Fibroblast of skin of right quadriceps (primary cell): ENCODE measurements at regions not wholly inside any gene's neighbourhood (a gene's known extent, or its start where the extent isn't known, plus 50 kb on each side); places are given as distances from the start of the nearest gene placed in this dataset.

Experiments used
- DNase-seq: peaks from one replicate; pipeline ENCODE4 v3.0.0-alpha.2; 2013

- no peak for DNase-seq
These were observed 260.6 kb downstream of the ETS1 start for GRCh38 chr11:128326791-128327190.

- DNase-seq, result no peak
These were observed 262.7 kb downstream of the ETS1 start for GRCh38 chr11:128324531-128325141.

GRCh38 chr11:128324051-128324481 lies 263.3 kb downstream of the ETS1 start:
- no peak for DNase-seq

- DNase-seq, result peak; percentile 18
These were observed 264.0 kb downstream of the ETS1 start for GRCh38 chr11:128323381-128323780.

- DNase-seq, result peak; percentile 54
These were observed 268.4 kb downstream of the ETS1 start for GRCh38 chr11:128318856-128319474.

- DNase-seq, result no peak
These were observed 270.7 kb downstream of the ETS1 start for GRCh38 chr11:128316541-128317227.

GRCh38 chr11:128315933-128316332 lies 271.4 kb downstream of the ETS1 start:
- DNase-seq, result no peak

GRCh38 chr11:128313931-128314330 lies 273.4 kb downstream of the ETS1 start:
- no peak for DNase-seq

- no peak for DNase-seq
These were observed 275.3 kb downstream of the ETS1 start for GRCh38 chr11:128311742-128312719.

GRCh38 chr11:128310676-128311445 lies 276.5 kb downstream of the ETS1 start:
- no peak for DNase-seq

- no peak for DNase-seq
These were observed 277.4 kb downstream of the ETS1 start for GRCh38 chr11:128310005-128310404.

- no peak for DNase-seq
These were observed 278.6 kb downstream of the ETS1 start for GRCh38 chr11:128308794-128309193.

- DNase-seq, result no peak
These were observed 281.8 kb downstream of the ETS1 start for GRCh38 chr11:128305588-128305987.

- no peak for DNase-seq
These were observed 282.5 kb downstream of the ETS1 start for GRCh38 chr11:128304666-128305485.

- no peak for DNase-seq
These were observed 283.2 kb downstream of the ETS1 start for GRCh38 chr11:128304116-128304515.

GRCh38 chr11:128303383-128303782 lies 284.0 kb downstream of the ETS1 start:
- no peak for DNase-seq

- DNase-seq, result no peak
These were observed 284.8 kb downstream of the ETS1 start for GRCh38 chr11:128302425-128303186.

- DNase-seq, result no peak
These were observed 285.6 kb downstream of the ETS1 start for GRCh38 chr11:128301756-128302155.

- DNase-seq, result no peak
These were observed 286.6 kb downstream of the ETS1 start for GRCh38 chr11:128300785-128301184.

- DNase-seq, result peak; percentile 60
These were observed 288.1 kb downstream of the ETS1 start for GRCh38 chr11:128299132-128299726.
